ENCODE measurements at regions not wholly inside any gene's neighbourhood (a gene's known extent, or its start where the extent isn't known, plus 50 kb on each side); places are given as distances from the start of the nearest gene placed in this dataset.
A peak's percentile ranks its signal among the peaks of the same experiment; 100 is the strongest.

DNA sequence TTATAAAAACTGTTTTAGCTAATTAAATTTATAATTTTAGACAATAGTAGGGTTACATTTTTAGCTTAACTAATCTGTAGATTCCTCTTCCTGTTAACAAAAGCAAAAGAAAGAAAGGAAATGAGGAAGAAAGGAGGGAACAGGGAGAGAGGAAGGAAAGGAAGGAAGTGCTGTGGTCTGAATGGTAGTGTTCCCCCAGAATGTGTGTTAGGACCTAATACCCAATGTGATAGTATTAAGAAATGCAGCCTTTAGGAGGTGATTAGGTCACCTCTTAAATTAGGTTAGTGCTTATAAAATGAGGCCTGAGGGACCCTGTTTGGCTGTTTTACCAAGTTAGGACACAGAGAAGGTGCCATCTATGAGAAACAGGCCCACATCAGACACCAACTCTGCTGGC lies 136.9 kb upstream of the SAMSN1 start:
- POLR2A ChIA-PET (ENCODE audit: partially characterized antibody) = no interaction called here
- peaks cover 0 to 6% of the 10 kb centered on the region in 2 donors for H3K36me3 Mint-ChIP-seq
- peak overlapping the region in 1 of 7 donors; percentile 8 for H3K27ac Mint-ChIP-seq
- CTCF ChIA-PET (ENCODE audit: partially characterized antibody) = no interaction called here
- intact Hi-C loops (cut with micrococcal nuclease) = no loop called here
- Histone ChIP-seq H3K27ac (ENCODE audit: low read depth, low read length) (no peak overlapping the region), H3K4me3 (ENCODE audit: low read length in 2 of 2) (no peak overlapping the region), H3K36me3 (ENCODE audit: insufficient read depth, low read length) (no peaks in the 10 kb centered on the region), H3K27me3 (ENCODE audit: insufficient read depth, low read length) (no peaks in the 10 kb centered on the region), H3K4me1 (ENCODE audit: insufficient read depth, low read length) (peaks cover 17% of the 10 kb centered on the region), H3K9me3 (ENCODE audit: control insufficient read depth in 1 of 2, low read length in 2 of 2) (no peaks in the 10 kb centered on the region)
- H3K9me3 Mint-ChIP-seq = peaks cover 0 to 4% (median 0%) of the 10 kb centered on the region in 8 donors
- no peaks in the 10 kb centered on the region for H3K27me3 Mint-ChIP-seq
- DNase-seq = no peak
- H3K4me3 Mint-ChIP-seq = no peak overlapping the region
- H3K4me1 Mint-ChIP-seq = peaks cover 14 to 39% (median 27%) of the 10 kb centered on the region in 4 donors

DNA sequence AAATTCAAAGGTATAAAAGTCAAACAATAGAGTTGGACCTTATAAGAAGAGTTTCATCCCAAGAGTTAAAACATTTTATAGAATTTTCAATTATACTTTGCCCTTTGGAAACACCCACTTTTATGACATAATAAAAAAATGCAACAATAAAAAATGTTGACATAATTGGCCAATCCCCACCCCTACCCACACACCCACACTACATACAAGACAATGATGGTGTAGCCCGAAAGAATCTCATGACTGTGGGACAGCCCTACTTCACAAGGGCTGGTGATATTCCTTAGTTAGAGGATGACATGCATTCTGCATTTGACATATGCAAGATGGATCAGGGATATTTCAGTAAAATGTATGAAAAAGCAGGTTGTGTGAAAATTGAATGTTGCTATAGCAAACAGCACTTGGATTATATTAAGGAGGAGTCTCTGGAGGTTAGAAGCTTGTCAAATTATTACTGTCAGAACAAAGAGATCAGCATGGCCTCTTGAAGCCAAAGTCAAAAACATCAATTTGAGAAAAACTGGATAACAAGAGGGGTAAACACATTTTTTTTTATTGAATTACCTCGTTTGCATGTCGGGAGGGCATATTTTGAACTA lies 133.0 kb upstream of the SAMSN1 start:
- no peaks in the 10 kb centered on the region for H3K27me3 ChIP-seq (ENCODE audit: insufficient read depth, low read length)
- H3K4me1 ChIP-seq (ENCODE audit: insufficient read depth, low read length) = peaks cover 34% of the 10 kb centered on the region
- H3K36me3 Mint-ChIP-seq = peaks cover 0 to 6% of the 10 kb centered on the region in 2 donors
- H3K9me3 Mint-ChIP-seq = peaks cover 0 to 3% (median 0%) of the 10 kb centered on the region in 8 donors
- H3K4me3 ChIP-seq (ENCODE audit: low read length in 2 of 2) = no peak overlapping the region
- POLR2A ChIA-PET (ENCODE audit: partially characterized antibody) = no interaction called here
- H3K27me3 Mint-ChIP-seq = no peaks in the 10 kb centered on the region
- peak overlapping the region in 1 of 7 donors; percentile 53 for H3K27ac Mint-ChIP-seq
- CTCF ChIA-PET (ENCODE audit: partially characterized antibody) = no interaction called here
- H3K4me1 Mint-ChIP-seq = peaks cover 30 to 46% (median 40%) of the 10 kb centered on the region in 4 donors
- no peak for DNase-seq
- no peak overlapping the region for H3K4me3 Mint-ChIP-seq
- no peak overlapping the region for H3K27ac ChIP-seq (ENCODE audit: low read depth, low read length)
- intact Hi-C loops (cut with micrococcal nuclease) = loop anchor here (5.0 to 10.0 kb wide), 5 partner anchors 47 to 836 kb away; partner anchors contain the start of gene SAMSN1
- no peaks in the 10 kb centered on the region for H3K9me3 ChIP-seq (ENCODE audit: control insufficient read depth in 1 of 2, low read length in 2 of 2)
- H3K36me3 ChIP-seq (ENCODE audit: insufficient read depth, low read length) = no peaks in the 10 kb centered on the region

DNA sequence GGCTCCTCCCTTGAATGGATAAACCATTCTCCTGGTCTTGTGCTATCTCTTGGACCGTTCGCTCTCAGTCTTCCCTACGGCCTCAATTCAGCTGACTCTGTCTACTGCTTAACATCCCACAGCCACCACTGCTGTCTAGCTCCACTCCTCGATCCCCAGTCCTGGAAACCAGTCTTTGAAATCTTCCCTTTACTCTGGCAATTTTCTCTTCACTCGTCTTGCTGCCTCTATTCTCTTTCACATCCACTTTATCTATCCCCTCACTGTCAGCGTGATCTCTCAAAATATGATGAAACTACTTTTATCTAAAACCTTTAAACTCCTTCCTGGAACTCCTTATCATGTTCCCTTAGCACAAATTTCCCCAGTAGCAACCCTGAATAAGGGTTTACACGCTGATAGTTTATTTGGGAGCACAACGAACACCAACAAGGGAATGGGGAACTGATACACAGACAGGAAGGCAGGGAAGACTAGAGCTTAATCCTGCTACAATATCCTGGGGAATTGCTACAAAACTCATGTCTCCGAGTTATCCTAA lies 131.6 kb upstream of the SAMSN1 start:
- intact Hi-C loops (cut with micrococcal nuclease) = loop anchor here (2.0 to 10.0 kb wide), 6 partner anchors 45 to 837 kb away; partner anchors contain the start of genes HSPA13 and SAMSN1
- Mint-ChIP-seq H3K9me3 (peaks cover 0 to 3% (median 0%) of the 10 kb centered on the region in 8 donors), H3K36me3 (peaks cover 0 to 6% of the 10 kb centered on the region in 2 donors), H3K4me3 (peak overlapping the region in 5 of 8 donors; percentile 9 to 78 (median 36)), H3K27me3 (no peaks in the 10 kb centered on the region), H3K4me1 (peaks cover 33 to 45% (median 35%) of the 10 kb centered on the region in 4 donors), H3K27ac (peak overlapping the region; percentile 24 to 98 (median 93))
- H3K9me3 ChIP-seq (ENCODE audit: control insufficient read depth in 1 of 2, low read length in 2 of 2) = no peaks in the 10 kb centered on the region
- no peaks in the 10 kb centered on the region for H3K27me3 ChIP-seq (ENCODE audit: insufficient read depth, low read length)
- H3K27ac ChIP-seq (ENCODE audit: low read depth, low read length) = no peak overlapping the region
- H3K36me3 ChIP-seq (ENCODE audit: insufficient read depth, low read length) = no peaks in the 10 kb centered on the region
- ChIA-PET POLR2A (ENCODE audit: partially characterized antibody) (interaction anchor here (0.7 to 3.0 kb wide), 3 partner anchors 10 to 224 kb away, joined by 3 to 20 read pairs (median 3); partner anchors contain the start of gene SAMSN1), CTCF (ENCODE audit: partially characterized antibody) (interaction anchor here (1.0 to 4.1 kb wide), 4 partner anchors 10 to 153 kb away, joined by 3 to 23 read pairs (median 4); no protein-coding TSS in a partner anchor)
- no peak for DNase-seq
- H3K4me1 ChIP-seq (ENCODE audit: insufficient read depth, low read length) = peaks cover 34% of the 10 kb centered on the region
- H3K4me3 ChIP-seq (ENCODE audit: low read length in 2 of 2) = no peak overlapping the region

DNA sequence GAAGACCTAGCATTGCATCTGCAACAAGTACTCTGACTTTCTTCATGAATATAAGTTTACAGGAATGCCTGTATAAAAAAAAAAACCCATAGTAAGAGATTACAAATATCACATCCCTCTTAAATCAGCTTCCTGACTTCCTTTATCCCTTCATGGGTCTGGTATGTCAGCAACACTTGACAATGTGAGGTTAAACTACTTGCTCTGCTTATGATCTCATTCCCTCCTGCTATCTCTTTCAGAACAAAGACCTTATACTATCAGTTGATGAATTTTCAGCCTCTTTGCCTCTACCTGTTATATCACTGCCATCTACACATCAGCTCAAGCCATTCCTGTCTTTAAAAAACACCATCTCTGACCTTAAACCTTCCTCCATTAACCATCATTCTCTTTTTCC lies 130.9 kb upstream of the SAMSN1 start:
- peaks cover 33 to 45% (median 34%) of the 10 kb centered on the region in 4 donors for H3K4me1 Mint-ChIP-seq
- peak overlapping the region; percentile 87 to 98 (median 94) for H3K27ac Mint-ChIP-seq

DNA sequence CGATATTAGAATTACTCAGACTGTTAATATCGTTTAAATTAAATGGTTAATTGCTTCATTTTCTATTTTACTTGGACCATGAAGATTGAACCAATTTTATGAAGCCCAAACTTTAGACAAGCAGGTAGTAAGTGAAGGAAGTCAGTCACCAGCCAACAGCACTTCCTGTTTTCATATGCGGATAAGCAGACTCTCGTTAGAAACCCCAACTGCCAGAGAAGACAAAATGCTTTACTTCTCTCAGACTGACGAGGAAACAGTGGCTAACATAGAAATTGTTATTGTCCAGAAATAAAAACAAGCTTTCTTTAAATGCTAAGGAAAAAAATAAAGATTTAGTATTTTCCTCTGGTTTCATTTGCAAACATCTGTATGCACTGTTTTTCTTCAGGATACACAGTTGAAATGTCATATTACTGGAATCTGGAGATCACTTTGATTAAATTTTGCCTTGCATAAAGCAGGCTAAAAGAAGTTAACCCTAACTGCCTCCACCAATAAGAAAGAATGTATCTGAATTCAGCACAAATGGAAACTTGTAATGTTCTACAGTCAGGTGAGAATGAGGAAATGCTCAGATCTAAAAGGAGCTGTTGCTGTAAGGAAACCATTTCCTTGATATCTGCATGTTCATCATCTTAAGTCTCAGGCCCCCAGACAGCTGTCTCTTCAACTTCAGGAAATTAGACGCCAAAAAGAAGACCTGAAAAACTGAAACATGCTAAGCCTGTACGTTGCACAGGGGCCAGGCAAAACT lies 129.8 kb upstream of the SAMSN1 start:
- H3K9me3 Mint-ChIP-seq = peaks cover 0 to 3% (median 0%) of the 10 kb centered on the region in 8 donors
- Histone ChIP-seq H3K9me3 (ENCODE audit: control insufficient read depth in 1 of 2, low read length in 2 of 2) (no peaks in the 10 kb centered on the region), H3K27me3 (ENCODE audit: insufficient read depth, low read length) (no peaks in the 10 kb centered on the region), H3K4me1 (ENCODE audit: insufficient read depth, low read length) (peaks cover 34% of the 10 kb centered on the region), H3K27ac (ENCODE audit: low read depth, low read length) (peak overlapping the region; percentile 48), H3K4me3 (ENCODE audit: low read length in 2 of 2) (peak overlapping the region in 1 of 2 donors; percentile 37), H3K36me3 (ENCODE audit: insufficient read depth, low read length) (no peaks in the 10 kb centered on the region)
- peak overlapping the region; percentile 87 to 98 (median 94) for H3K27ac Mint-ChIP-seq
- H3K4me1 Mint-ChIP-seq = peaks cover 33 to 45% (median 34%) of the 10 kb centered on the region in 4 donors
- H3K36me3 Mint-ChIP-seq = peaks cover 0 to 3% of the 10 kb centered on the region in 2 donors
- CTCF ChIA-PET (ENCODE audit: partially characterized antibody) = interaction anchor here (1.0 to 4.1 kb wide), 8 partner anchors 12 to 194 kb away, joined by 3 to 23 read pairs (median 4); no protein-coding TSS in a partner anchor
- POLR2A ChIA-PET (ENCODE audit: partially characterized antibody) = interaction anchor here (0.7 to 3.0 kb wide), 22 partner anchors 9 to 293 kb away, joined by 3 to 21 read pairs (median 4); partner anchors contain the start of genes HSPA13 and SAMSN1
- H3K27me3 Mint-ChIP-seq = no peaks in the 10 kb centered on the region
- peak; percentile 45 to 70 (median 62) for DNase-seq
- intact Hi-C loops (cut with micrococcal nuclease) = loop anchor here (2.0 to 10.0 kb wide), 7 partner anchors 15 to 839 kb away; partner anchors contain the start of genes HSPA13 and SAMSN1
- H3K4me3 Mint-ChIP-seq = peak overlapping the region; percentile 8 to 79 (median 54)

More for the DNA sequence above, 130.9 kb upstream of the SAMSN1 start:
- H3K4me3 ChIP-seq (ENCODE audit: low read length in 2 of 2) = peak overlapping the region in 1 of 2 donors; percentile 37
- Mint-ChIP-seq H3K9me3 (peaks cover 0 to 3% (median 0%) of the 10 kb centered on the region in 8 donors), H3K4me3 (peak overlapping the region in 7 of 8 donors; percentile 6 to 79 (median 59)), H3K36me3 (peaks cover 0 to 6% of the 10 kb centered on the region in 2 donors), H3K27me3 (no peaks in the 10 kb centered on the region)
- peak overlapping the region; percentile 48 for H3K27ac ChIP-seq (ENCODE audit: low read depth, low read length)
- peaks cover 34% of the 10 kb centered on the region for H3K4me1 ChIP-seq (ENCODE audit: insufficient read depth, low read length)
- CTCF ChIA-PET (ENCODE audit: partially characterized antibody) = interaction anchor here (1.0 to 4.1 kb wide), 8 partner anchors 11 to 152 kb away, joined by 3 to 23 read pairs (median 4); no protein-coding TSS in a partner anchor
- H3K27me3 ChIP-seq (ENCODE audit: insufficient read depth, low read length) = no peaks in the 10 kb centered on the region
- H3K36me3 ChIP-seq (ENCODE audit: insufficient read depth, low read length) = no peaks in the 10 kb centered on the region
- no peaks in the 10 kb centered on the region for H3K9me3 ChIP-seq (ENCODE audit: control insufficient read depth in 1 of 2, low read length in 2 of 2)
- POLR2A ChIA-PET (ENCODE audit: partially characterized antibody) = interaction anchor here (0.7 to 3.0 kb wide), 14 partner anchors 10 to 191 kb away, joined by 3 to 21 read pairs (median 6); partner anchors contain the start of gene SAMSN1
- intact Hi-C loops (cut with micrococcal nuclease) = loop anchor here (2.0 to 10.0 kb wide), 6 partner anchors 45 to 838 kb away; partner anchors contain the start of genes HSPA13 and SAMSN1
- DNase-seq = no peak

DNA sequence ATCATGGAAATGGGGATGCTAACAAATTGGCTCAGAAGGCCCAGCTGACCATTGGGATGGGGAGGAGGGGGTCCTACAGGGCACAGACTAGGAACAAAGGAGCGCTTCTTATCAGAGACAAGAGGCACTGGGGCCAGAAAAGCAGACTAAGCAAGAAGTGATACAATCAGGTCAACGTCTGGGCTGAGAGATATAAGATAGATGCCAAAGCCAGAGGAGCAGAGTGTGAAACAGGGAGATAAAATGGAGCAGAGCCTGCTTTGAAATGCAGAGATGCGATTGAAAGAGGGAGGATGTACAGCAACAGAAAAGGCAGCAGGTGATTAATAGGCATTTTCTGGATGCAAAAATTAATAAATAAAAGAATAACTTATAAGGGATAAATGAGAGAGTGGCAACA lies 127.5 kb upstream of the SAMSN1 start:
- peaks cover 33 to 44% (median 35%) of the 10 kb centered on the region in 4 donors for H3K4me1 Mint-ChIP-seq
- H3K4me1 ChIP-seq (ENCODE audit: insufficient read depth, low read length) = peaks cover 34% of the 10 kb centered on the region
- H3K9me3 ChIP-seq (ENCODE audit: control insufficient read depth in 1 of 2, low read length in 2 of 2) = no peaks in the 10 kb centered on the region
- DNase-seq = no peak
- peaks cover 0 to 6% of the 10 kb centered on the region in 2 donors for H3K36me3 Mint-ChIP-seq
- H3K27ac Mint-ChIP-seq = no peak overlapping the region
- peak overlapping the region in 2 of 8 donors; percentile 30 to 47 for H3K4me3 Mint-ChIP-seq
- no peaks in the 10 kb centered on the region for H3K27me3 Mint-ChIP-seq
- H3K27ac ChIP-seq (ENCODE audit: low read depth, low read length) = no peak overlapping the region
- no peaks in the 10 kb centered on the region for H3K36me3 ChIP-seq (ENCODE audit: insufficient read depth, low read length)
- peaks cover 0 to 8% (median 3%) of the 10 kb centered on the region in 8 donors for H3K9me3 Mint-ChIP-seq
- H3K27me3 ChIP-seq (ENCODE audit: insufficient read depth, low read length) = no peaks in the 10 kb centered on the region
- intact Hi-C loops (cut with micrococcal nuclease) = loop anchor here (2.0 to 10.0 kb wide), 2 partner anchors 13 to 841 kb away; no protein-coding TSS in a partner anchor
- ChIA-PET CTCF (ENCODE audit: partially characterized antibody) (interaction anchor here (1.1 kb wide), 1 partner anchor 44 kb away, joined by 3 read pairs; no protein-coding TSS in a partner anchor), POLR2A (ENCODE audit: partially characterized antibody) (no interaction called here)
- no peak overlapping the region for H3K4me3 ChIP-seq (ENCODE audit: low read length in 2 of 2)

Measured in CD4-positive, alpha-beta memory T cell (primary cell).